Kidney (tissue), 13 donors: ENCODE measurements at regions not wholly inside any gene's neighbourhood (a gene's known extent, or its start where the extent isn't known, plus 50 kb on each side); places are given as distances from the start of the nearest gene placed in this dataset.

Source experiments
- DNase-seq, 5 donors: peaks; one replicate each; pipeline ENCODE4 v3.0.0-alpha.2; 2013 to 2020
- FAIRE-seq: peaks from 2 replicates; lab custom pipeline; 2012; peaks lifted over from hg19 to GRCh38; lab: Jason Lieb, UNC
- H3K27ac ChIP-seq, 2 donors: one replicate each; pipeline ENCODE4 v1.7.0; 2013; ENCODE audit warnings: low read depth in 2 of 2, low read length in 2 of 2, inconsistent platforms in 1 of 2
- H3K27me3 ChIP-seq: one replicate; pipeline ENCODE4 v1.7.1; 2013; ENCODE audit warnings: low read length, inconsistent platforms; ENCODE audit not compliant: control insufficient read depth, insufficient read depth
- H3K36me3 ChIP-seq, 3 donors: one replicate each; pipeline versions ENCODE4 v1.7.0 to v1.7.1; 2013; ENCODE audit warnings: low read length in 3 of 3, control low read depth in 1 of 3, inconsistent platforms in 1 of 3; ENCODE audit not compliant: insufficient read depth in 3 of 3, control insufficient read depth in 2 of 3
- H3K4me1 ChIP-seq, 3 donors: one replicate each; pipeline versions ENCODE4 v1.7.0 to v1.7.1; 2013; ENCODE audit warnings: low read length in 3 of 3, inconsistent platforms in 1 of 3, low read depth in 1 of 3; ENCODE audit not compliant: control insufficient read depth in 2 of 3, insufficient read depth in 2 of 3
- H3K4me3 ChIP-seq, 3 donors: one replicate each; pipeline versions ENCODE4 v1.7.0 to v1.8.1; 2013; ENCODE audit warnings: low read length in 3 of 3, control low read depth in 1 of 3, inconsistent platforms in 1 of 3
- H3K9ac ChIP-seq, 3 donors: one replicate each; pipeline versions ENCODE4 v1.7.0 to v1.7.1; 2013; ENCODE audit warnings: low read length in 3 of 3, control low read depth in 1 of 3, inconsistent platforms in 1 of 3
- H3K9me3 ChIP-seq, 3 donors: one replicate each; pipeline versions ENCODE4 v1.7.0 to v1.7.1; 2013; ENCODE audit warnings: low read length in 3 of 3, control low read depth in 1 of 3, inconsistent platforms in 1 of 3; ENCODE audit not compliant: control insufficient read depth in 2 of 3, insufficient read depth in 1 of 3
- CTCF ChIP-seq: IDR thresholded peaks from 3 replicates; pipeline ENCODE4 v1.5.1; 2012; ENCODE audit warnings: mild to moderate bottlenecking, moderate library complexity, borderline replicate concordance; ENCODE audit not compliant: insufficient read depth; ENCODE audit errors: extremely low read depth
- intact Hi-C: fragments of 100-400 bp; cut with DNase I; formaldehyde crosslinking; loops from one replicate; pipeline ENCODE4 v1.11.1; 2022
- donor health status: control.
- donor health status: control.
- donor health status: control.
- donor health status: control.
- donor health status: control.
- donor health status: DM: yes; HTN: yes; CAD: no.
- donor health status: Normal renal cell carcinoma (clear cell type).

DNA sequence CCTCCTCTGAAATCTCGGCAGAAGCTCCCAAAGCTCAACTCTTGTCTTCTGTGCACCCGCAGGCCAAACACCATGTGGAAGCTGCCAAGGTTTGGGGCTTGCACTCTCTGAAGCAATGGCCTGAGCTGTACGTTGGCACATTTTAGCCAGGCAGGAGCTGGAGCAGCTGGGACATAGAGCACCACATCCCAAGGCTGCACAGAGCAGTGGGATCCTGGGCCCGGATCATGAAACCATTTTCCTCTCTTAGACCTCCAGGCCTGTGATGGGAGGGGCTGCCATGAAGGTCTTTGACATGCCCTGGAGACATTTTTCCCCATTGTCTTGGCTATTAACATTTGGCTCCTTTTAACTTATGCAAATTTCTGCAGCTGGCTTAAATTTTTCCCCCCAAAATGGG, 567.1 kb upstream of the ZNF608 start:
- no peak overlapping the region for H3K4me3 ChIP-seq
- TF ChIP-seq CTCF, result no peak
- intact Hi-C loops, result no loop called here

DNA sequence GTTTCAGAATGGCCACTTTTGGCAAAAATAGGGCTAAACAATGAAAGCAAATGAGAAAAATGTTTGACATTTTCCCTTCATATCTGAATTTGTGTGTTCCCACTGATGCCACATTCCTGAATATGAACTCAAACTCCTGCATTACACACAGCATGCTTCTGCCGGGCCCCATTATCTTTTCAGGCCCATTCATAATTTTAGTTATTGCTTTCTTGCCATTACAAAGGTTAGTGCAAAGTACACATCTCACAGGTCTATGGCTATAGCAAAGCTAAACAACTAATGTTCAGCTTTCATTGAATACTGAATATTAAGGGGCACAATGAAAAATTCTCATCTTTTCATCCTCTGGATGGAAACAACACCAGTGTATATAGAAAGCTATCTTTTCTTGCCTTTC, 568.9 kb upstream of the ZNF608 start:
- DNase-seq, result no peak
- no peak for TF ChIP-seq CTCF
- Histone ChIP-seq H3K4me1 (no peaks in the 10 kb centered on the region), H3K4me3 (no peak overlapping the region), H3K27me3 (no peaks in the 10 kb centered on the region), H3K9ac (no peak overlapping the region), H3K9me3 (peaks cover 0 to 5% (median 0%) of the 10 kb centered on the region in 3 donors), H3K27ac (no peak overlapping the region), H3K36me3 (no peaks in the 10 kb centered on the region)
- intact Hi-C loops, result no loop called here
- FAIRE-seq, result no peak

More for the DNA sequence above, 567.1 kb upstream of the ZNF608 start:
- no peak for FAIRE-seq
- DNase-seq, result no peak
- Histone ChIP-seq H3K9me3 (peaks cover 0 to 5% (median 0%) of the 10 kb centered on the region in 3 donors), H3K9ac (no peak overlapping the region), H3K36me3 (no peaks in the 10 kb centered on the region), H3K4me1 (no peaks in the 10 kb centered on the region), H3K27me3 (no peaks in the 10 kb centered on the region), H3K27ac (no peak overlapping the region)

DNA sequence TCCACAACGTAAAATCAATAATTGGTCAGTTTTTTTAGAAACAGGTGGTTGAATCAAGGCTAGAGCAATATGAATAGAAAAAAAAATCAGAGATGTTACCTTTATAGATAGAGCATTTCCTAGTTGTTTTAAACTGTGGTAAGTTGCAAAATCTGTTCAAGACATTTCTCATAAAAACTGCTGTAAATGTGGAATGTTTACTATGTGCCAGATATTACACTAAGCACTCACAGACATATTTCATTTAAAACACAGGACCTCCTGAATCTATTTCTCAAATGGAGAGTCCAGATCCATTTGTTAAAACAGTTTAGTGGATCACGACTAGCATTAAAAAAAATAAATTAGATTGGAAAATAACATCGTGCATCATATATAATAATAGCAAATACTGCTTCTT, 570.0 kb upstream of the ZNF608 start:
- TF ChIP-seq CTCF, result no peak
- no peaks in the 10 kb centered on the region for H3K36me3 ChIP-seq
- no peak overlapping the region for H3K27ac ChIP-seq
- no peak overlapping the region for H3K4me3 ChIP-seq
- no peaks in the 10 kb centered on the region for H3K27me3 ChIP-seq
- H3K4me1 ChIP-seq, result no peaks in the 10 kb centered on the region
- peaks cover 0 to 5% (median 0%) of the 10 kb centered on the region in 3 donors for H3K9me3 ChIP-seq
- intact Hi-C loops, result no loop called here
- DNase-seq, result no peak
- no peak for FAIRE-seq
- H3K9ac ChIP-seq, result no peak overlapping the region

- H3K36me3 ChIP-seq, result no peaks in the 10 kb centered on the region
- DNase-seq (no peak), FAIRE-seq (no peak)
- no peaks in the 10 kb centered on the region for H3K27me3 ChIP-seq
- H3K4me1 ChIP-seq, result no peaks in the 10 kb centered on the region
- no peak for TF ChIP-seq CTCF
- no peak overlapping the region for H3K9ac ChIP-seq
- H3K4me3 ChIP-seq, result no peak overlapping the region
- H3K27ac ChIP-seq, result no peak overlapping the region
- H3K9me3 ChIP-seq, result peaks cover 0 to 5% (median 0%) of the 10 kb centered on the region in 3 donors
- intact Hi-C loops, result no loop called here
Observed at GRCh38 chr5:125316915-125317535, 570.6 kb upstream of the ZNF608 start.
